HG02623 (cell line): ENCODE measurements at regions not wholly inside any gene's neighbourhood (a gene's known extent, or its start where the extent isn't known, plus 50 kb on each side); places are given as distances from the start of the nearest gene placed in this dataset.
"Not testable (repeated sequence)": the region's sequence is repeated elsewhere in the genome, so short reads cannot be mapped to it uniquely, and the experiment has no call there.

Experiments used
- ATAC-seq: cut with Tn5 transposase; IDR thresholded peaks from one replicate; pipeline ENCODE4 v1.9.1; 2021; ENCODE audit warnings: moderate library complexity; ENCODE audit not compliant: unreplicated experiment

GRCh38 chr6:159415540-159415939 lies 246.3 kb downstream of the FNDC1 start:
- no peak for ATAC-seq

- ATAC-seq, result no peak
Observed at GRCh38 chr6:159414711-159415110, 245.5 kb downstream of the FNDC1 start.

GRCh38 chr6:159407211-159407780 lies 238.1 kb downstream of the FNDC1 start:
- ATAC-seq, result not testable (repeated sequence)

- ATAC-seq, result no peak
Observed at GRCh38 chr6:159404296-159404695, 235.1 kb downstream of the FNDC1 start.

- no peak for ATAC-seq
Observed at GRCh38 chr6:159400826-159401225, 231.6 kb downstream of the FNDC1 start.

GRCh38 chr6:159399751-159400221 lies 230.6 kb downstream of the FNDC1 start:
- no peak for ATAC-seq

GRCh38 chr6:159398633-159399032 lies 229.4 kb downstream of the FNDC1 start:
- no peak for ATAC-seq

GRCh38 chr6:159397753-159398152 lies 228.6 kb downstream of the FNDC1 start:
- no peak for ATAC-seq

- ATAC-seq, result no peak
Observed at GRCh38 chr6:159395609-159396008, 226.4 kb downstream of the FNDC1 start.

- not testable (repeated sequence) for ATAC-seq
Observed at GRCh38 chr6:159392695-159393094, 223.5 kb downstream of the FNDC1 start.

GRCh38 chr6:159390381-159390780 lies 221.2 kb downstream of the FNDC1 start:
- ATAC-seq, result no peak

- no peak for ATAC-seq
Observed at GRCh38 chr6:159389695-159390094, 220.5 kb downstream of the FNDC1 start.

- ATAC-seq, result no peak
Observed at GRCh38 chr6:159380114-159380513, 210.9 kb downstream of the FNDC1 start.

- no peak for ATAC-seq
Observed at GRCh38 chr6:159378411-159379328, 209.5 kb downstream of the FNDC1 start.

- ATAC-seq, result no peak
Observed at GRCh38 chr6:159376516-159377158, 207.4 kb downstream of the FNDC1 start.

- no peak for ATAC-seq
Observed at GRCh38 chr6:159375014-159375413, 205.8 kb downstream of the FNDC1 start.

- no peak for ATAC-seq
Observed at GRCh38 chr6:159373670-159374069, 204.5 kb downstream of the FNDC1 start.

GRCh38 chr6:159372333-159372732 lies 203.1 kb downstream of the FNDC1 start:
- ATAC-seq, result no peak

- ATAC-seq, result no peak
Observed at GRCh38 chr6:159360306-159360705, 191.1 kb downstream of the FNDC1 start.

- ATAC-seq, result no peak
Observed at GRCh38 chr6:159359581-159360297, 190.5 kb downstream of the FNDC1 start.

- ATAC-seq, result no peak
Observed at GRCh38 chr6:159358562-159358961, 189.4 kb downstream of the FNDC1 start.
